Rectal smooth muscle tissue (tissue), 1 donor: ENCODE measurements at regions not wholly inside any gene's neighbourhood (a gene's known extent, or its start where the extent isn't known, plus 50 kb on each side); places are given as distances from the start of the nearest gene placed in this dataset.
"Not testable (repeated sequence)": the region's sequence is repeated elsewhere in the genome, so short reads cannot be mapped to it uniquely, and the experiment has no call there.

Experiments
- H3K27ac ChIP-seq: one replicate; pipeline ENCODE4 v1.7.0; 2013; ENCODE audit warnings: low read depth, low read length, inconsistent platforms
- H3K27me3 ChIP-seq: one replicate; pipeline ENCODE4 v1.7.0; 2013; ENCODE audit warnings: low read length; ENCODE audit not compliant: control insufficient read depth, insufficient read depth
- H3K36me3 ChIP-seq: one replicate; pipeline ENCODE4 v1.7.0; 2013; ENCODE audit warnings: low read length; ENCODE audit not compliant: control insufficient read depth, insufficient read depth
- H3K4me1 ChIP-seq: one replicate; pipeline ENCODE4 v1.7.0; 2013; ENCODE audit warnings: low read length; ENCODE audit not compliant: control insufficient read depth, insufficient read depth
- H3K4me3 ChIP-seq: one replicate; pipeline ENCODE4 v1.7.0; 2013; ENCODE audit warnings: low read length
- H3K9ac ChIP-seq: one replicate; pipeline ENCODE4 v1.7.0; 2013; ENCODE audit warnings: low read length

- Histone ChIP-seq H3K9ac (no peak overlapping the region), H3K27ac (no peak overlapping the region), H3K36me3 (no peaks in the 10 kb centered on the region), H3K4me3 (no peak overlapping the region), H3K27me3 (no peaks in the 10 kb centered on the region), H3K4me1 (no peaks in the 10 kb centered on the region)
Measured at GRCh38 chr2:84238907-84239306, 220.2 kb downstream of the SUCLG1 start.

DNA sequence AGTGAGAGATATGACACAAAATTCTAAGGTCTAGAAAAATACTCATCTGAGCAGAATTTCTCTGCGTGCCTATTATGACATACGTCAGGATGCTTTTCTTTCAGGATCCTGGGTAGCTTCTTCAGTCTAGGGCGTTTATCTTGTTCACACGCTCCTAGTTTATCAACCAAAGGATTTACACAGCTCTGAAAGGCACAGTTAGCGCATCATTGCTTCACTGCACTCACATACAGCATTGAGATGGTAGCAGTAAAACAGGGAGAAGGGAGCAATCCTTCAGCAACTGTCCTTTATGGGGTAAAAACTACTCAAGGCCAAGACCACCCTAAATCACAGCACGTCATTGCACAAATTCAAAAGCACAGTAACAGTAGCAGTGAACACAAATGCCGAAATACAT is 222.8 kb downstream of the SUCLG1 start:
- H3K4me3 ChIP-seq, result no peak overlapping the region
- no peak overlapping the region for H3K9ac ChIP-seq
- no peaks in the 10 kb centered on the region for H3K36me3 ChIP-seq
- no peaks in the 10 kb centered on the region for H3K4me1 ChIP-seq
- H3K27me3 ChIP-seq, result no peaks in the 10 kb centered on the region
- H3K27ac ChIP-seq, result no peak overlapping the region

DNA sequence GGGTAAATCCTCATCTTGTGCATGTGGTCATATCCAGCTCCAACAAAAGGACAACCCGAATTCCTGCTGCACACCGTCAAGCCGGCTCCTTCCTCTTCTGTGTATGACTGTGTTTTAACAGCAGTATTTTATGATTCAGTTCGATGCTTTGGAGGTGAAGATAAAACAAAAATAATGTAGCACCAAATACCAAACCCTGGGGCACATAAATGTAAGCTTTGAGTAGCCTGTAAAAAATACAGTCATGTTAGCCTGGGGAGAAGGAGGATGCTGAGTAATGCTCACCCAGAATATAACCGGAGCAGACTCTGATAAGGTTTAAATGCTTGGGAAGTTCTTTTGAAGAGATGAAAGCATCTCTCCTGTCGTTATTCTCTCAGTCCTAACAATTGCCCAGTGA is 225.0 kb downstream of the SUCLG1 start:
- Histone ChIP-seq H3K27ac (no peak overlapping the region), H3K27me3 (no peaks in the 10 kb centered on the region), H3K4me3 (no peak overlapping the region), H3K9ac (no peak overlapping the region), H3K36me3 (no peaks in the 10 kb centered on the region), H3K4me1 (no peaks in the 10 kb centered on the region)

GRCh38 chr2:84231478-84231877 is 227.6 kb downstream of the SUCLG1 start:
- Histone ChIP-seq H3K36me3 (no peaks in the 10 kb centered on the region), H3K27me3 (no peaks in the 10 kb centered on the region), H3K9ac (no peak overlapping the region), H3K4me3 (no peak overlapping the region), H3K4me1 (no peaks in the 10 kb centered on the region), H3K27ac (no peak overlapping the region)

DNA sequence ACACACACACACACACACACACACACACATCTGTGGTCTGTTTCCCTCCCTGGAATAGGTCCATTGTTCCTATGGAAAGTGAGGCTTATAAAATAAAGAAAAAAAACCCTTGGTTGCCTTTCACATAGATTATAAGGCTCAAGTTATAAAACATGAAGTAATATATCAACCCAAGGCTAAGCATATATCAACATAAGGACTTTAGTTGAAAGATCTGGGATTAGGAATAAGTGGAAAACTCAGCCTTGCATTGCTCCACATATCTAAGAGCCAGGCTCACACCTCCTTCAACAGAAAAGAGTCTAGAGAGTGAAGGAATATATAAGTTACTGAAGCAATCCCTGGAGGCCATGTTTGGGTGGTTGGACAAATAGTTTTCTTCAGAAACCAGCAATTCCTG is 235.0 kb downstream of the SUCLG1 start:
- no peaks in the 10 kb centered on the region for H3K4me1 ChIP-seq
- H3K27ac ChIP-seq, result no peak overlapping the region
- no peaks in the 10 kb centered on the region for H3K27me3 ChIP-seq
- H3K4me3 ChIP-seq, result no peak overlapping the region
- H3K36me3 ChIP-seq, result no peaks in the 10 kb centered on the region
- H3K9ac ChIP-seq, result no peak overlapping the region

DNA sequence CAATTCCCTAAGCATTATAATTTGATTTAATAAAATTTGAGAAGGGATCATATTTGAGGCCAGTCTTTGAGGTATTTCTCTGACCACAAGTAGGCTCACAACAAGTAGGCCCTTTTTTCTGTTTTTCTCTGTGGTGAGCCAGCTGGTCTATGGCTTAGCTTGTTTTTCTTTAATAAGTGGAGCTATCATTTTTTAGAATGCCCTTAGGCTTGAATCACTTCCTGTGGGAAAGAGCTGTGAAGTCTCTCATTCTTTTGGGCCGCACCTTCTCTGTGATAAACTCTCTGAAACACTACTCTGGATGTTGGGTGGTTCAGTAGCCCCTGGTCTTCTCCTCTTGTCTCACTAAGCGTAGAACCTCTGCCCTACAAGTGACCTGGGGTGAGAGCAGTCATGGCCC is 235.9 kb downstream of the SUCLG1 start:
- no peaks in the 10 kb centered on the region for H3K27me3 ChIP-seq
- H3K36me3 ChIP-seq, result no peaks in the 10 kb centered on the region
- no peak overlapping the region for H3K27ac ChIP-seq
- H3K4me1 ChIP-seq, result no peaks in the 10 kb centered on the region
- H3K9ac ChIP-seq, result no peak overlapping the region
- no peak overlapping the region for H3K4me3 ChIP-seq

GRCh38 chr2:84221102-84221501 is 238.0 kb downstream of the SUCLG1 start:
- H3K36me3 ChIP-seq, H3K9ac ChIP-seq, H3K4me3 ChIP-seq, H3K27me3 ChIP-seq, H3K4me1 ChIP-seq, H3K27ac ChIP-seq: not testable (repeated sequence)

- no peak overlapping the region for H3K9ac ChIP-seq
- no peaks in the 10 kb centered on the region for H3K27me3 ChIP-seq
- no peaks in the 10 kb centered on the region for H3K36me3 ChIP-seq
- H3K4me1 ChIP-seq, result no peaks in the 10 kb centered on the region
- H3K27ac ChIP-seq, result no peak overlapping the region
- H3K4me3 ChIP-seq, result no peak overlapping the region
Measured at GRCh38 chr2:84217456-84217855, 241.6 kb downstream of the SUCLG1 start.

- Histone ChIP-seq H3K27ac (no peak overlapping the region), H3K4me1 (no peaks in the 10 kb centered on the region), H3K36me3 (no peaks in the 10 kb centered on the region), H3K9ac (no peak overlapping the region), H3K4me3 (no peak overlapping the region), H3K27me3 (no peaks in the 10 kb centered on the region)
Measured at GRCh38 chr2:84214455-84214854, 244.6 kb downstream of the SUCLG1 start.

DNA sequence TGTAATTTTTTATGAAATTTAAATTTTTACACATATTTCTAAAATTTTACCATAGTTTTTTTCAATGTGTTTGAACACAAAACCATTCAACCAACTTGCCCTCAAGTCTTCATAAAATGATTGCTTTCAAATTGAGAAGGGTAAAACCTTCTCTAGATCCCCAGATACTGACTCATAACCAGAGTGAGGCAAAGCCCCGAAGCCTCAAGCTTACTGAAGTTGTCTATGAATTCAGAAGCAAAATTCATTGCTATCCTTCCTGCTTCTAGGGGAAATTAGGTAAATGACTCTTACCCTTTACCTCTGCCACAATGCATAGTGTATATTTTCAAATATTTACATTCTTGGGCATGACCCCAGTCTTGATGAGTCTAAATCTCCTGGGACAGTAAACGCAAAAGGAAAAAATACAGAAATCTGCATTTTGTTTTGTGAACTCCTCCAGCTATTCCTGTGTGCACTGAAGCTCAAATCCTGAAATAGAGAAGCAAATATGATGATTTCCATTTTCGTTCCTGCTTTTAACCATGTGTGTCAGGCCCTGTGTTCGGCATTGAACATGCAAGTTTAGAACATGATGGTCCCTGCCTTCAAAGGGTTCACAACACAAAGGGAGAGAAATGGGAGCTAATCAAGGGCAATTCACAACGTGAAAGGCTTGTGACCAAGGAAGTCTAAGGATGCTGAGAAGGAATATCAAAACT is 246.3 kb downstream of the SUCLG1 start:
- H3K4me3 ChIP-seq, result no peak overlapping the region
- no peak overlapping the region for H3K27ac ChIP-seq
- no peak overlapping the region for H3K9ac ChIP-seq
- no peaks in the 10 kb centered on the region for H3K27me3 ChIP-seq
- H3K36me3 ChIP-seq, result no peaks in the 10 kb centered on the region
- no peaks in the 10 kb centered on the region for H3K4me1 ChIP-seq

GRCh38 chr2:84209941-84210340 is 249.1 kb downstream of the SUCLG1 start:
- no peak overlapping the region for H3K9ac ChIP-seq
- no peak overlapping the region for H3K27ac ChIP-seq

GRCh38 chr2:84204995-84205394 is 254.1 kb downstream of the SUCLG1 start:
- Histone ChIP-seq H3K27ac (no peak overlapping the region), H3K27me3 (no peaks in the 10 kb centered on the region), H3K36me3 (no peaks in the 10 kb centered on the region), H3K4me3 (no peak overlapping the region), H3K4me1 (no peaks in the 10 kb centered on the region), H3K9ac (no peak overlapping the region)

More at GRCh38 chr2:84209941-84210340, 249.1 kb downstream of the SUCLG1 start:
- no peak overlapping the region for H3K4me3 ChIP-seq
- no peaks in the 10 kb centered on the region for H3K36me3 ChIP-seq
- H3K27me3 ChIP-seq, result no peaks in the 10 kb centered on the region
- H3K4me1 ChIP-seq, result no peaks in the 10 kb centered on the region

DNA sequence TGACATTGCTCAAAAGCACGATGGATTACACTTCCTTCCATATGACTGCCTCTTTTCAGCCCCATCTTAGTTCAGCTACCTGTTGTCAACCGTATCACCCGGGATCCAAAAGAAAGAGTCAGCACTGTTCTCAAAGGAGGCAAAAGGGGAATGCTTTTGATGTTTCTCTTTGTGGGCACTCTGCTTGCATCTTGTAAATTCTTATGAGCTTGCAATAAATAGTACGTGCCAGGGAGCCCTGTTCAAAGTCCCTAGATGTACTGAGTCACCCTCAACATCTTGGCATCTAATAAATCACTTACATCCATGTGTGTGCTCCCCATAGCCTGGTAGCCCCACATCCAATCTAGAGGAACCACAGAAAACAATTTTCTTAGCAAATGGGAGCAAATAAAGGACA is 256.9 kb downstream of the SUCLG1 start:
- Histone ChIP-seq H3K4me1 (no peaks in the 10 kb centered on the region), H3K27me3 (no peaks in the 10 kb centered on the region), H3K9ac (no peak overlapping the region), H3K27ac (no peak overlapping the region), H3K36me3 (no peaks in the 10 kb centered on the region), H3K4me3 (no peak overlapping the region)
